HG02970 (cell line): ENCODE measurements at regions not wholly inside any gene's neighbourhood (a gene's known extent, or its start where the extent isn't known, plus 50 kb on each side); places are given as distances from the start of the nearest gene placed in this dataset.
"Not testable (repeated sequence)": the region's sequence is repeated elsewhere in the genome, so short reads cannot be mapped to it uniquely, and the experiment has no call there.

Experiments used
- ATAC-seq: cut with Tn5 transposase; IDR thresholded peaks from one replicate; pipeline ENCODE4 v1.9.1; 2021; ENCODE audit warnings: mild to moderate bottlenecking, moderate library complexity, moderate number of reproducible peaks; ENCODE audit not compliant: unreplicated experiment, low FRiP score

DNA sequence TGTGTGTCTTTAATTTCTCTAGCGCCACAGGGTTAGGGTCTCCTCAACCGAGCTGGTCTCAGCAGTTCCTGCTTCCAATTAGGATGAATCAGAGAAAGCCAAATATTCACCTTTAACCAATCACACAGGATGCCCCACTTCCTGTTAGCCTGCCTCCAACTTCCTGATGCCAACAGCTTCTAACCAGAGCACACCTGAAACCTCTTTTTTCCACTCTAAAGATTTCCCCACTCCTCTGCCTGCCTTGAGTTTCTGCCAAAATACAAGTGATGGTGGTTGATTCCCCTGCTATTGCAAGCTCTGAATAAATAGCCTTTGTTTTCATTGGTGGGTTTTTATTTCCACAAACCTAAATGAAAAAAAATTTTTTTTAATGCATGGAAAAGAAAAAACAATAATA is 144.7 kb upstream of the UST start:
- ATAC-seq: no peak

DNA sequence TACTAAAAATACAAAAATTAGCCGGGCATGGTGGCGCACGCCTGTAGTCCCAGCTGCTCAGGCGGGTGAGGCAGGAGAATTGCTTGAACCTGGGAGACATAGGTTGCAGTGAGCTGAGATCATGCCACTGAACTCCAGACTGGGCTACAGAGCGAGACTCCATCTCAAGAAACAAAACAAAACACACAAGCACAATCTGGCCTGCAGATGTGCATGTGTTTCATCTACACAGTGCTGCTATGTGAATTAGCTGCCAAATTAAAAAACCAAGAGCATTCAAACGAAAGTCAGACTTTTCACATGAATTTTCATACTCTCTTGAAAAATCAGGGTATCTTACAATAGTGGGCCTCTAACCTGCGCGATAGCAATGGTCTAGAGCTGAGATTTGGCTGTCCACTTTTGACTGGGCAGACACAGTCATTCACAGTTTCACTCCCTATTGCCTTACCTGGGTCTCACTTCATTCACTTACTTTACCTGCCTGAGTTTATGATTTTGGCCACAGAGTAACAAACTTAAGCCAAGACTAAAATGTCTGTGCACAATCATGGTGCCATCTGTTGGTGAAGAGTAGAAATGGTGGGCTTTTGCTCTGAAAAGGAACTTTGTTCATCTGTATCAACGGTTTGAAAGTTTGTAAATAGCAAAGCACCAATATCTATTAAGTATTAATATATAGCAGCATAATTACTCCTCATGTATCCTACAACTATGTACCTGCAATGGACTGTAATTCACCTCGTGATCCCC is 138.5 kb upstream of the UST start:
- ATAC-seq: no peak

DNA sequence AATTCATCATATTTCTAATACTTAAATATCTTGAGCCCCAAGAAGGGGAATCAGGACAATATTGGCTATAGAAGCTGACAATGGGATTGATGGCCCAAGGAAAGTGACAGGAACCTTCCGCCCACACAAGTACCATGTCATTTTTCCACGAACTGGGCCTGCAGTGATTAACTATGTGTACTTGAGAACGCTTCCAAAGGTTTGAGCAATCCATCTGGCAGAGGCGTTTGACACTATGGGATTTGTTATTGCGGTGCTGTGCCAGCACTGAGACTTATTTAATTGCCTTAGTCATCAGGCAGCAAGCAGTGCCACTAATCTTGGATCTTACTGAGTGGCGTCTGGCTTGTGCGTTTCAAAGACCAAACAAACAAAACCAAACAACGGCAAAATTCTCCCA is 135.6 kb upstream of the UST start:
- ATAC-seq: no peak

DNA sequence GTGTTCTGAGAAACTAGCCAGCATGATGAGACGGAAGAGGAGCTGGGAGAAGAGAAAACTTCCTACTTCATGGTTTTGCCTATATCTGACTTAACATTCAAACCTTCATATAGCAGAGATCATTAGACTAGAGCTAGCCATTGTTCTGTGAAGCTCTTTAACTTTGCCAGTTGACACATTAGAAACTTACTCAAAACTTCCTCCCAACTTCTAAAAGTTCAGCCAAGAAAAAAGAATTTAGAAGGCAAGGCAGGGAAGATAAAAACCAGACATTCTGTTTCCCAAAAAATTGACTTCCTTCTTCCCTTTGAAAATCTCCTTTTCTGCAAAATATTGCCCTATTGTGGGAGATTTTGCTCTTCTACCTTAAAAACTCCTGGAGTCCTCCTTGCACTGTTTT is 134.8 kb upstream of the UST start:
- no peak for ATAC-seq

DNA sequence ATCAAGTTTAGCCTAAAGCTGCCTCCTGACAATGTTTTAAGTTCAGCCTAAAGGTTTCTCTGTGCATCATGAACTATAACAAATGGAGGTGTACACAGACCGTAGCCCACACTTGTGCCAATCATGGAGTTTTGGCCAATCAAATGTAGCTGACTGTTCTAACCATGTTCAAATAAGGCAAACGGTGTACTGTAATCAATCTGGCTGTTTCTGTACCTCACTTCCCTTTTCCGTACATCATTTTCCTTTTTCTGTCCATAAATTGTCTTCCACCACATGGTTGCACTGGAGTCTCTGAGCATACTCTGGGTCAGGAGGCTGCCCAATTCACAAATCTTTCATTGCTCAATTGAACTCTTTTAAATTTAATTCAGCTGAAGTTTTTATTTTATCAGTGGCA is 132.2 kb upstream of the UST start:
- ATAC-seq: no peak

DNA sequence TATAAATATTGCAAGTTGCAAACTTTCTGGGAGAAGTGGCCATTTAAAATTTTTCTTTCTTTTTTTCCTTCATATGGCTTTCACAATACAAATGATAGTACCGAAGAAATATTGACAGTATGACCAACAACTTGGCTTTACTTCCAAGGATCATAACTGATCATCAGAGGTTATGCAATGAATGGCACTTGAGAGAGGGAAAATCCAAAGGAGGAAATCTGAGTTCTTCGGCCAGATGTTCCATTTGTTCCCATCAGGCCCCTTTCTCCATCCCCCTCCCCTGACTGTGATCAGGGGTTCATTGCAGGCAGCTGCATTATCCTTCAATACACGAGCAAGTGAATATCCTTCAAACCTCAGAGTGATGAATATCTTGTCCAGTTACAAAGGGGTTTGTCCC is 130.0 kb upstream of the UST start:
- no peak for ATAC-seq

DNA sequence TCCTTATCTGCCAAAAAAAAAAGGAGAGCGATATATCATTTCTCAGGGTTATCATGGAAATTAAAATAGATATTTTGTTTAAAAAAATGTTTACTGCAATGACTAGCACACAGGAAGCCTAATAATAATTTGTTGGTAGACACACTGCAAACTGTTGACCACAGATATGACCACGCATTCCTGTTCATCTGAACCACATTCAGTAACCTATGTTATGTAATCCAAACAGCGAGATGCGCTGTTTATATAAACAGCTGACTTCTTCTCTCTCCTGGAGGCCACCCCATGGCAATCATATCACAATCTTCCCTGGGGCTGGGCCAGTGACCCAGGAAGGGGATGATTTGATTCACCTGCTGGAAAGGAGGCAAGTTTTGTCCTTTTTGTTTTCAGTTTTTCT is 129.3 kb upstream of the UST start:
- ATAC-seq: no peak

DNA sequence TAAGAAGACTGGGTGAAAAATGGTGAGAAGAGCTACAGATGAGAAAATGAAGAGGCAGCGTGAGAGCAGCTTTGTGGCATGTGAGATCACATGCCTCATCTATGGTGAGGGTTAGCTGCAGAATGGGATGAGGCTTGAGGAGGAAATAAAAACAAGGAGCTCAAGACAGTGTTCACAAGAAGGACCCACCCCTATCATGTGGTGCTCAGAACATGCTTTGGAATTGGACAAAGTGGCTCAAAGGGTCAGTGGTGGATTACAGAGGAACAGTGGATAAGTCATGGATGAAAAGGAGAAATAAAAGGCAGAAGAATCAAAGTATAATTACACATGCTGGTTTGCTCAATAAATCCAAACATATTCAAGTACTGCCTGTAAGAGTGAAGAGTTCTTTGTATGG is 126.9 kb upstream of the UST start:
- no peak for ATAC-seq

DNA sequence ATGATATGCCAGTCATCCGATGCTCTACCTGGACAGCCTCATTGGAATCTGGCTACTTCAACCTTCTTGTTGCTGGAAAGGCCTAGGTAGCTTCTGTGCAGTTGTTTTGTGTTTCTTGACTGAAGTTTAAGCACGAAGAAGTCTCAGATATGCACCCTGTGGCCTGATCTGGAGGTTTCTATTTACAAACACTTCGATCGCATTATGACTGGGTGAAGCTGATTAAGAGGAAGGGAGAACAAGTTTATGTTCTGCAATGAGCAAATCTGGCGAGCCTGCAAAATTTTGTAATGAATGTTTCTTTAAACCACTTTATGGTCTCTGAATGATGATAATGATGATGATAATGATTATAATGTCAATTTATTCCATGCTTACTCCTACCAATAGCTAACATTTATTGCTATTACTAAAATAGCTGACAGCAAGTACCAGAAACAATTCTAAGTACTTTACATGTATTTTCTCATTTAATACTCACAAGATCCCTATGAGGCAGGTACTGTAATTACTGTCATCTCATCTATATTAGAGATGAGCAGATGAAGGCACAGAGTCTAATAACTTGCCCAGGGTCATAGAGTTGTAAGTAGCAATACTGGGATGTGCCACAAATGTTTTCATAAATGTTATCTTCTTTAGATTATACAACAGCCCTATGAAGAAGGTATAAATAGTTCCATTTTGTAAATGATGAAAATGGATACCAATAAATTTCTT is 126.1 kb upstream of the UST start:
- ATAC-seq: no peak

DNA sequence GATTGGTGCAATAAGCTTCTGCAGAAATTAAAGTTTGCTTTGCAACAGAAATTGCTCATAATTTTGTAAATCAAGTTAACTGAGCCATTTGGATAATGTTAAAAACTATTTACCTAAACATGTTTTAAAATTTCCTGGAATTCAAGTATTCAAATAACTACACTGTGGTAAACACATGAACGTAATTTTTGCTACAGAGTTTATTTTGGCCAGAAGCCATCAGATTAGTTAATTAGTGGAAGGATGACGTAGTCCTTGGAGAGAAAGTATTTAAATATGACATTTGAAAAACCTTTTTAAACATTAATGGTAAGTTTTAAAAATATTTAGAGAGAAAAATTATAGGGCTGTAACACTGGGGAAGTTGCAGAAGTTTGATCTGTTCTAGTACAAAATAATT is 121.2 kb upstream of the UST start:
- no peak for ATAC-seq

DNA sequence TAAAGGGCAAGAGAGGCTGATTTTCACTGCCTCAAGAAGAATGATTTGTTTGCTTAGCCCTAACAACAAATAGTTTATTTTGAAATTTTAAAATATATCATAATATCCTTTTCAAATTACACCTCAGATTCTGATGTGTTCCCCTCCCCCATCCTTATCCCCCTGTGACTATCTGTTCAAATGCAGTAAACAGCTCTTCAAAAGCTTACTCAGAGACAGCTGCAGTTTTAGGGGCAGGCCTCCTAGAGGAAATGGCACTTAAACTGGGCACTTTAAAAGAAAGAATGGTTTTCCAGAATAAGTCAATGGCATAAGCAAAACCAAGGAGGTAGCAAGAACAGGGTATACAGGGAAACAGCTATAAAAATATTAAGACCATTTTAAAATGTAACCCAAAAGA is 118.6 kb upstream of the UST start:
- ATAC-seq: no peak

DNA sequence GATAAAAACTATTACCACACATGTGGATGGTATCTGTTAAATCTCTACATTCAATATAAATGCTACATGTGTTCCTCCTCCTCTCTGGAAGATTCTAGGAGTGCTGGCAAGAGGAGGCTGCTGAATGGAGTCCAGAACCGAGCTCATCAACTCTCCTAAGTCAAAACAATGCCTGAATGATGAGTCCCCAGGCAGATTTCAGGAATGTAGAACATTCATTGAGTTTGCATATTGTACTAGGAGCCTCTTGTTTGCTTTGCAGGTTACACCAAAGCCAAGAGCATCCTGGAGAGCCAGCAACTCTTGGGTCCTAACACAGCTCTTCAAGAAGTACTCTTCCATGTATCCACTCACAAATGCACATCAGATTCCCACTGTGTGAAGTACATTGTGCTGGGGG is 117.6 kb upstream of the UST start:
- no peak for ATAC-seq

DNA sequence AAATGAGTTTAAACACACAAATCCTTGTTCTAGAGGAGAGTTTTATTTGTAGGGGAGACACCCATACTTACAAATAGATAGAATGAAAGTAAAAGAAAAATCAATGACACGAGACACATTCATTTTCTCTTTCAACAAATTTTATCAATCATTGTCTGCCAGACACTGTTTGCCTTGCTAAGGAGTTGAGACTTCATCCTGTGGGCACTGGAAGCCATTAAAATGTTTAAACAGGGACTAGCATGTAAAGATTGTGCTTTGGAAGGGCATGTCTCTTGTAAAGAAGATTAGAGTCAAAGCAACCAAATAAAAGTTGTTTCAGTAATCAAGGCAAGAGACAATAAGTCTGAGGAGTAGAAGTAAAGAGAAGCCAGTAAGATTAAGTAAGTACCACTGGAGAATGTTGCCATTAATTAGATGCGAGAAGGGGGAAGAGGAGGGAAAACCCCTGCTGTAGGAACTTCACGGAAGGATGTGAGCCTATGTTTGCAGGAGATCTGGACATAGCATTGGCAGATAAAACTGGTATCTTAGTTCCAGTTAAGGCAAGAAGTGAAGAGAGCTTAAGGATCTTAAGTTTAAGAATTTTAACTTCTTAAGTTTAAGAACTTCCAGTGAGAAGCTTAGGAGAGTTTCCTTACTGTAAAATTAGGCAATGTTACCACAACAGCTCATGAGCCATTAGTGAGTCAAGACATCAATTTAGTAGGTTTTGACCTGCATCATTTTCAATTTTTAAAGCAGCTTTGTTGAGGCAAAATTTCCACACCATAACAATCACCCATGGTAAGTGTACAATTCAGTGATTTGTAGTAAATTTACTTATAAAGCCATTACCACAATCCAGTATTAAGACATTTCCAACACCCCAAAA is 117.0 kb upstream of the UST start:
- no peak for ATAC-seq

DNA sequence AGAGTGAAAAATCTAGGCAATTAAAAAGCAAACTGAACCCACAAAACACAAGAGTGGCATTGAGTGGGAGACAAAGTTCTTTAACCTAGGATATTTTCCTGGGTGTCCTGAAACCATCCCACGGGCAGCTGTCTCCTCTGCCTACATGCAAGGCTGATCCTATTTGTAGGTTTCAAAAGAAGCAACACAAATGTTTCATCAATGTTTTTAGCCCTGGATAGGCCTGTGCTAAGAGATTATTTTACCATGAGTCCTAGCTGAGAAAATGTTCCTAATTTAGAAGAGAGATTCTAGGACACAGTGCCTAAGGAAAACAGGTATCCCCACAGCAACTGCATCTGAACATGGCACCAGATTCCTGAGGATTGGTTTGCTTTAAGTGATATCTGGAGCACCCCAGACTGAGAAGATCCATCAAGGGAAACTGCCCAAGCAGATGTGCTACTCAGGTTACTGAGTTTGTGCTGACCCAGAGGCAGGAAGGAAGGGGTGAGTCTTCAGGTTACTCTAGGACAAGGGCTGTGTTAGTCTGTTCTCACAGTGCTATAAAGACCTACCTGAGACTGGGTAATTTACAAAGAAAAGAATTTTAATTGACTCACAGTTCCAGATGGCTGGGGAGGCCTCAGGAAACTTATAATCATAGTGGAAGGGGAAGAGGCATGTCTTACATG is 111.6 kb upstream of the UST start:
- no peak for ATAC-seq

DNA sequence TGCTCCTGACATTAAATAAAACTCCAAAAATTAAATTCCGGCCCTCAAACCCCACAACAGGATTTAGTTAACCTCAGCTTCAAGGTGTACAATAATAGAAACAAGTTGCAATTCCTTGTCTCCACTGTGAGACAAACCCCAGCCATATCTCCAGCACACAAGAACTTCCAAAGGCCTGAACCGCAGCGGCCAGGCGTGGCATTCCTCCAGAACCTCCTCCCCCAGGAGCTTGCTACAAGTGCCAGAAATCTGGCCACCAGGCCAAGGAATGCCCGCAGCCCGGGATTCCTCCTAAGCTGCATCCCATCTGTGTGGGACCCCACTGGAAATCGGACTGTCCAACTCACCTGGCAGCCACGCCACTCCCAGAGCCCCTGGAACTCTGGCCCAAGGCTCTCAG is 105.0 kb upstream of the UST start:
- ATAC-seq: not testable (repeated sequence)

DNA sequence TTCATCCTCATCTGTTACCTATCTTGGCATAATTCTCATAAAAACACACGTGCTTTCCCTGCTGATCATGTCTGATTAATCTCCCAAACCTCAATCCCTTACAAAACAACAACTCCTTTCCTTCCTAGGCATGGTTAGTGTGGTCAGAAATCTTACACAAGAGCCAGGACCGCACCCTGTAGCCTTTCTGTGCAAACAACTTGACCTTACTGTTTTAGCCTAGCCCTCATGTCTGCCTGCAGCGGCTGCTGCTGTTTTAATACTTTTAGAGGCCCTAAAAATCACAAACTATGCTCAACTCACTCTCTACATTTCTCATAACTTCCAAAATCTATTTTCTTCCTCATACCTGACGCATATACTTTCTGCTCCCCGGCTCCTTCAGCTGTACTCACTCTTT is 103.6 kb upstream of the UST start:
- ATAC-seq: not testable (repeated sequence)

DNA sequence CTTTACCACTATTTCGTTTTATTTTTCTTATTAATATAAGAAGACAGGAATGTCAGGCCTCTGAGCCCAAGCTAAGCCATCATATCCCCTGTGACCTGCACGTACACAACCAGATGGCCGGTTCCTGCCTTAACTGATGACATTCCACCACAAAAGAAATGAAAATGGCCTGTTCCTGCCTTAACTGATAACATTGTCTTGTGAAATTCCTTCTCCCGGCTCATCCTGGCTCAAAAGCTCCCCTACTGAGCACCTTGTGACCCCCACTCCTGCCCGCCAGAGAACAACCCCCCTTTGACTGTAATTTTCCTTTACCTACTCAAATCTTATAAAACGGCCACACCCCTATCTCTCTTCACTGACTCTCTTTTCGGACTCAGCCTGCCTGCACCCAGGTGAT is 101.8 kb upstream of the UST start:
- ATAC-seq: not testable (repeated sequence)

DNA sequence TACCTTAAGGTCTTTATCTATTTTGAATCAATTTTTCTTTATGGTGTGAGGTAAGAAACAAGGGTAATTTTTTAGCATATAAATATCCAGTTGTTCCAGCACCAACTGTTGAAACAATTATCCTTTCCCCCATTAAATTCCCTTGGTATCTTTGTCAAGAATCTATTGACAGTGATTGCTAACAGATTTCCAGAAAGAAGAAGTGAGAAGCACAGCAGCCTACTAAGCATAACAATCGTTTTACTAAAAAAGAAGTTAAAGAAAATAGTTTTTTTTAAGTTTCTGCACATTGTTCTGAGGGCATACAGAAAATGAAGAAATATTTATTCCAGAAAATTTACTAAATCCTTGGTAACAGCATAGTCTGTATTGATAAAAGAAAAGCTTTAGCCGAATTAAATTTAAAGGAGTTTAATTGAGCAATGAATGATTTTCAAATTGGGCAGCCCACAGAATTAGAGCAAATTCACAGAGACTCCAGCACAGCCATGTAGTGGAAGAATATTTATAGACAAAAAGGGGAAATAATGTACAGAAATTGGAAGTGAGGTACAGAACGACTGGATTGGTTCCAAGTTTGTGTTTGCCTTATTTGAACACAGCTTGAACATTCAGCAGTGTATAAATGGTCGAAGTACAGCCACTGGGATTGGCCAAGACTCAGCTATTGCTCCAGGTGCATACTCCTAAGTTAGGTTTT is 97.9 kb upstream of the UST start:
- no peak for ATAC-seq

DNA sequence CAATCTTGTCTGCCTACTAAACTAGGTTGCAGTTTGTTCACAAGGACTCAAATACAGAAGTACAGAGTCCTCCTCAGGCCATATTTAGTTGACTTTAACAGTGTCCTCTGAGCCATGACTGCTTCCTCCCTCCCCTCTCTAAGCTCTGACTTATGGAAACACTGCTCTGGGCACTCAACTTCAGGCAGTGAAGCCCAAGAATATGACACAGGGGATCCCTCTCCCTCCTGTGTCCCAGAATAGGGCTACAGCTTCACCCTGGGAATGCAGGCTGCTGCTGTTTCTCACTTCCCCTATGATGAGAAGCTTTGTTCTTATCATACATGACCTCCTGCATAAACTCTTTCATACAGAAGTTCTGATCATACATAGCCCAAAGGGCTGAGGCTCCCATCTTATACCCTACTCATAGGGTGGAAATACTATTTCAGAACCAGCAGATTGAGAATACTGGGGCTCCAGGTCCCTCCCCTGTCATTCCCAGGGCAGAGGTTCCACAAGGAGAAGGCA is 97.3 kb upstream of the UST start:
- ATAC-seq: no peak

DNA sequence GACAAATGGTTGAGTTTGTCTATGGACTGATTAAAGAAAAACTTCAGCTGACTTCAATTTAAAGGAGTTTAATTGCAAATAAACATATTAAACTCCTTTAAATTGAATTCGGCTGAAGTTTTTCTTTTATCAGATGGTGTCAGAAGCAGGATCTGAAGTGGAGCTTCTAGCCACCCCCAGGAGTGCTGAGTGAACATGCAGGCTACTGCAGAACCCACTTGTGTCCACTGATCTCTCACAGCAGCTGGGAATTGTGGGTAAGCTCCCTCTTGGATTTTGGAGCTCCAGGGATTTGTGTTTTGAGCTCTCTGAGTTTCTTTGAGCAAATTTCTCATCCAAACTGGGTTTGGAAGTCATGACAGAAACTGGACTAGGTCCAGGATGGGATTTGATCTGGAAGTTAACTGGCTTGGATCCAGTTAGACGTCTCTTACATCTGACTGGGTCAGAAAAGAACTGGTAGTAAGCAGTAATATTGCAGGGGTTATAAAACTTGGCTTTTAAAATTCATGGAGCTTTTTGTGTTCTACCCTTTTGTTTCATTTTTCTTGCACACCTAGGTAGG is 95.8 kb upstream of the UST start:
- no peak for ATAC-seq
